ENCODE measurements at regions not wholly inside any gene's neighbourhood (a gene's known extent, or its start where the extent isn't known, plus 50 kb on each side); places are given as distances from the start of the nearest gene placed in this dataset.

DNA sequence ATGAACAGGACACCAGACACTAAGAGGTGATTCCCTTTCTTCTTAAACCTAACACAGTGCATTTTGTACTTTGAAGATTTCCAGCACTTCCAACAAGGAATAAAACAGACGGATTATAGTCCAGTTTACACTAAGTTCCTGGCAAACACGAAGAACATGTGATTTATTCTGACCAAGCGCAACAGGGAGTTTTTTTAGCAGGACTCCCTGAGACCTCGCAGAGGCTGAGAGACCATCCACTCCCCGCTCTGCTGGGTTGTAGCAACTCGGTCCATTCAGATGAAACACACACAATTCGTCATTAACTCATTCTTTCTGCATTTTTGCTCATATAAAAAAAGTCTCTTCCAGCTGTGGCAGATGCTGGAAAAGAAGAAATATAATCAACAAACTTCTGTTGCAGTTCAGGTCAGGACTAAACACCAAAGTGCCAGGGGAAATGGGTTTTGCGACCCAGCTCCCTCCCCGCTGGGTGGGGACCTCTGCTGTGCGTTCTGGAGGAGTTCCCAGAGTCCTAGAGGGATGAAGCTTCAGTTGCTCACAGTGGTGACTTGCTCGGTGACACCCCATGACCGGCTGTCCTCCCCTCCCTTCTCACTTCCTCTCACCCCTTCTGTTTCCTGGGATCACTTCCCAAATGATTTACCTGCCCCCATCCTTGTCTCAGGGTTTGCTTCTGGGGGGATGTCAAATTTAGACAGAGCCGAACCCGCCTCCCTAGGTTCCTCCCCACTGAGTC is 52.5 kb downstream of the KCNF1 start:
- DNase-seq (ENCODE audit: low read depth in 2 of 2) = no peak

- no peak for DNase-seq (ENCODE audit: low read depth in 2 of 2)
Measured at GRCh38 chr2:10965241-10965843, 53.6 kb downstream of the KCNF1 start.

- no peak for DNase-seq (ENCODE audit: low read depth in 2 of 2)
Measured at GRCh38 chr2:10966056-10966455, 54.3 kb downstream of the KCNF1 start.

GRCh38 chr2:10966741-10967140 is 55.0 kb downstream of the KCNF1 start:
- DNase-seq (ENCODE audit: low read depth in 2 of 2) = no peak

DNA sequence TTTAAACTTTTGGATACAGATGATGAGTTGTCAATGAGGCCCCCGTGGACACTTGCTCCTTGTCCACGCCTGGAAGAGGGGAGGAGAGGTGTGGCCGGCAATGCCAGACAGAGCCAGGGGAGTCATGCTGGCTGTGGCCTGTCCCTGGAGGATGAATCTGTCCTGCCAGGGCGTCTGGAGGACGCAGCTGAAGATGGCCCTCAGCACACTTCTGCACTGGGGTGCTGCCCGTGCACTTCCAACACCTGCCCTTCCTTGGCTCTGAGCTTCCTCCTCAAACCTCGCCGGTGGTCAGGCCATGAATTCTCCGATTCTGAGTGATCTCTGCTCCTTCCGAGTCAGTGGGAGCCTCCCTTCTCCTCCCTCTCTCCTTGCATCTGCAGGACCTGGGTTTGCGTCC is 56.4 kb downstream of the KCNF1 start:
- DNase-seq (ENCODE audit: low read depth in 2 of 2) = no peak

- DNase-seq (ENCODE audit: low read depth in 2 of 2) = no peak
Measured at GRCh38 chr2:10970666-10971065, 58.9 kb downstream of the KCNF1 start.

- DNase-seq (ENCODE audit: low read depth in 2 of 2) = no peak
Measured at GRCh38 chr2:10971161-10971887, 59.6 kb downstream of the KCNF1 start.

DNA sequence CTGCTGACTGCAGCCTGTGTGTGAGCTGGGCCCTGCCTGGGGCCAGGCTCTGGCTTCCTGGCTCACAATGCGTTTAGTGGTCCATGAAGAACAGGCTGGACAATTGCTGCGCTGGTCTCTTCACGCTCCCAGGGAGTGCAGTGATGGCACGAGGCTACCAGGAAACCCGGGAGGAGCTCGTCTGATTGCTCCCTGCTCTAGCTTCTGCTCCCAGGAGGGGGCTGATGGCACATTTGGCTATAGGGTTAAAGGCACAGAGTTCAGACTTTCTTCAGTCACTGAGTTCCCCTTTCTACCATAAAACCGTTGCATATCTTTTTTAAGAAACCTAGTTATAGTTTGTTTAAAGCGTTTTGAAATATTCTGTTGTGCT is 60.1 kb downstream of the KCNF1 start:
- DNase-seq (ENCODE audit: low read depth in 2 of 2) = no peak

DNA sequence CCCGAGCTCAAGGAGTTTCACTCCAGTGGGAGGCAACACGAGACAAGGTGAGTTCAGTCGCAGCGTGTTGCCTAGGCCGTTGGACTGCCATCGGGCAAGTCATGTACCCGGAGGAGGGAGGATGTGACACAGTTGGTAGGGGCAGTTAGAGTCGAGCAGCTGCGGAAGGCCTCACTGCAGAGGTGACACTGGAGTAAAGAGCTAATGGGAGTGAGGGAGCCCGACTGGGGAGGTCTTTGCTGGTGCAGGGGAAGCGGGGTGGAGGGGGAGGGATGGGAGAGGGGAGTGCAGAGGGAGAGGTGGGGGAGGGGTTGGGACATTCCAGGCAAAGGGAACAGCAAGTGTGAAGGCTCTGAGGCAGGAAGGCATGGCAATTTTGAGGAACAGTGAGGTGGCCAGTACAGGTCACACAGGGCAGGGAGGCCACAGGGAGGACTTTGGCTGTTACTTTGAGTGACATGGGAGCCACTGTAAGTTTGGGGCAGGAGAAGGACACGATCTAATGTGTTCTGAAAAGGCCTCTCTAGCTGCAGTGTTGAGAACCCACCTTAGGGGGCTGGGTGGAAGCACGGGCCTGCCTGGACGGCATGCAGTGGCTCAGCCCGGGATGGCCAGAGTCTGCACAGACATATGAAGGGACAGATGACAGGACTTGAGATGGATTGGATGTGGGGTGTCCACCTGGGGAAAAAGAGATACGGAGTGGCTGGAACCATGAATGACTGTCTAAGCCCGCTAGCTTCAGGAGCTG is 61.1 kb downstream of the KCNF1 start:
- no peak for DNase-seq (ENCODE audit: low read depth in 2 of 2)

- DNase-seq (ENCODE audit: low read depth in 2 of 2) = no peak
Measured at GRCh38 chr2:10973766-10974165, 62.0 kb downstream of the KCNF1 start.

GRCh38 chr2:10977003-10977402 is 65.3 kb downstream of the KCNF1 start:
- no peak for DNase-seq (ENCODE audit: low read depth in 2 of 2)

DNA sequence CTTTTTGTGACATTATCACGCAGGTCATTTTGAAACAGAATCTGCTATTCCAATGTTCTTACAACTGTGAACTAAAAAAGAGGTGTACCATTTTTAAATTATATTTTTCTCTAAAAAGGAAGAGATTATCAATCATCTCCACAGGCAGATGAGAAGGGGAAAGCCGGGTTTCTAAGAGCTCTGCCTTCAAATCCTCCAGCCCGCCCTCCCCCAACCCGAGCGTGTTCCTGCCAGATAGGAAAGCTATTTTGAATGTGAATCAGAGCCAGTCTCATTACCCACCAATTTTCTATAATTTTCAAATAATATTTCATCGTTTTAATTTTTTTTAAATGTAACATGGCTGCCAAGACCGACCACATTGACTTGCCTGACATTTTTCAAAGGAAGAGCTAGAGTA is 65.9 kb downstream of the KCNF1 start:
- no peak for DNase-seq (ENCODE audit: low read depth in 2 of 2)

GRCh38 chr2:10978090-10978670 is 66.4 kb downstream of the KCNF1 start:
- no peak for DNase-seq (ENCODE audit: low read depth in 2 of 2)

DNA sequence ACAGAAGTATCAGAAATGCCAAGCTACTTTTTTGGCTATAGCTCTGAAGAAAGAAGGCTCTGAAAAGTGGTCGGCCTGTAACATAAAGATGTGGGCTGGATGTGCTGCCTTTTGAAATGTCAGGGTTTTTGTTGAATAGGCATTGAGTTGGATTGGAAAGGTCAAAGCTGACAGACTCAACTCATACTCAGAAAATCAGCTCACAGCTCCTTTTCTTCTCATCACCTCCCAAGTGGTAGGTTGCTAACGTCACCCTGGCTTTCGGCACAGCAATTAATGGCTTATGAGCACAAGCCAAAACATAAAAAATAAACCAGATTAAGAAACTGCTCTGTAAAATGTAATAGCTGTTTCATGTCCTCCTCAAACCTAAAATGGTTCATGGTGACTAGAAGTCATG is 68.3 kb downstream of the KCNF1 start:
- no peak for DNase-seq (ENCODE audit: low read depth in 2 of 2)

DNA sequence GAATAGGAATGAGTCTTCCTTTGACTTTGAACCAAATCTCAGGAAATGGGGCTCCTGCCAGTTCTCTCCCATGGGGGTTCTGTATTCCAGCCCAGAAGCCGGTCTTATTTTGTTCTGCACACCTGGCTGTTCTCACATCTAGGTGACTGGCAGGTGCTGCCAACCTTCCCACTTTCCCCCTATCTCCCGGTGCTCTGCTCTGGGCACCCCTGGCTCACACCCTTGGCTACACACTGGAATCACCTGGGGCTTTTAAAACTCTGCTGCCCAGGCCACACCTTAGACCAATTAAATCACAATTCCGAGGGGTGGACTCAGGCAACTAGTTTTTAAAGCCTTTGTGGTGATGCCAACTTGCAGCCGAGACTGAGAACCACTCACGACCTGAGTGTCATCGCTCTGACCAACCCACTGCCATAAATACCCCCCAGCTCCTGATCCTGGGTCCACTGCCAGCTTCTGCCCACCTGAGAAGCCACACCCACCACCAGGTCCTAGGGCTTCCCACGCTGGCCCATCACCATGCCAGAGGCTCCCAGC is 69.2 kb downstream of the KCNF1 start:
- DNase-seq (ENCODE audit: low read depth in 2 of 2) = no peak

- DNase-seq (ENCODE audit: low read depth in 2 of 2) = no peak
Measured at GRCh38 chr2:10981451-10981850, 69.7 kb downstream of the KCNF1 start.

DNA sequence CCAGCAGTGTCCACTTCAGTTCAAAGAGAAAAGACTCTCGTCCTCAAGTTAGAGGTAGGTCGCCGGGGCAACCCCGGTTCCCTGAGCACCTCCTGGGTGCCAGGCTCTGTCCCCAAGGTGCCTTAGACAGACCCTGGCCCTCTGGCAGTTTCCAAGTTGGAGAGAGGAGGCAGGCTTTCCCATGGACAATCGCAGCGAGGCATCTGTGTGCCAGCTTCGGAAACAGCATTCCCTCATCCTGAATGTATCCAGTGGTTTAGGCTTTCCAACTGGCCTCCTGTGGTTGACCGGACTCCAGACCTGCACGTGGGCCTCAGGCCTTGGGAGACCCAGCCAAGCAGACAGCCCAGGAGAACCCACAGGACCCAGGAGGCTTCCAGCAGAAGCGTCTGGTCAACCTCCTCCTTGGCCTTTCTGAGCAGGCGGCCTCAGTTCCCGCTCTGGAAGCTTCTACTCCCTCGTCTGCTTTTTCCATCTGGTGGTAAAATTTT is 70.3 kb downstream of the KCNF1 start:
- DNase-seq (ENCODE audit: low read depth in 2 of 2) = no peak

- DNase-seq (ENCODE audit: low read depth in 2 of 2) = no peak
Measured at GRCh38 chr2:10982931-10983701, 71.4 kb downstream of the KCNF1 start.

DNA sequence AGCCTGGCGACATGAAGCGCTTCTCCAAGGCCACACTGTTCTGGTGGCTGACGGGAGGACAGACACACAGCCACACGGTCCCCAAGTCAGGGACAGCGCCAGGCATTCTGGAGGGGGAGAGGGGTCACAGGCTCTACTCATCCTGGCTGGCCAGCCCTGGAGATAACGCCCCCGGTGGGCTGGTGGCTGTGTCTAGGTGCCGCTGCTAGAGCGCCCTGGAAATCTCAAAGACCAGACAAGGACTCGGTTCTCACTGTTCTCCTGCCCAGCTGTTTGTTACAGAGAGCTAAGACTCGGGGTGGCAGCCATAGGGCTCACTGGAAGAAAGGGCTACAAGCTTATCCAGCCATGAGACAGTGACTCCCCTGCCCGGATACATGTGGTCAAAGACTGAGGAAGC is 72.0 kb downstream of the KCNF1 start:
- no peak for DNase-seq (ENCODE audit: low read depth in 2 of 2)

GRCh38 chr2:10984418-10985135 is 72.8 kb downstream of the KCNF1 start:
- no peak for DNase-seq (ENCODE audit: low read depth in 2 of 2)
